ENCODE measurements at regions not wholly inside any gene's neighbourhood (a gene's known extent, or its start where the extent isn't known, plus 50 kb on each side); places are given as distances from the start of the nearest gene placed in this dataset.

DNA sequence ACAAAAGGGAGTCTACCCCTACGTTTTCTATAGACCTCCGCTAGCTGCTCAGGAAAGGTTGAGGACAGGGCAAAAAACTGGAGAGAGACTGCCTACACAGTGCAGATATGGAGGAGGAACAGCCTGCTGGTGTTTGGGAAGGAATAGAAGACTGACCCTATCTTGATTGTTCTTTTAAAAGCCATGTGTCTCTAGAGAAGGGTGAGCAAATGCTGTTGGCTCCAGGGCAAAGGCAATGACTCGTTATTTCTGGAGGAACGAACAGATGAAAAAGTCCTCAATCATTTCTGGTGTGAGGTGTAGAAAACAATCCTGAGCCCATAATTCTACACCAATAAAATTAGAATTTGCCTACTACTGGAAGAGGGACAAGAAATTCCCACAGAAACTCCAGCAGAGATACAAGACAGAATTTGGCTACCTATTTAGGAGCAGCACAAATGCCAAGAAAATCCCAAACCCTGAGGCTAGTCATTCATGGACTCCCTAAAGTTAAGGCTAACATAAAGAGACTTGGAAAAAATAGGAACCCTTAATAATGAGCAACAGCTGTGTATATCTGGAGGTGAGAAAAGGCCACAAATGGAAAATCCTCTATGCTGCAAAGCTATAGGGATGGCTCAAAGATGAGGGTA lies 1206.3 kb upstream of the CNTN5 start:
- no peak for DNase-seq

GRCh38 chr11:97815667-97816066 lies 1205.1 kb upstream of the CNTN5 start:
- no peak for DNase-seq

- no peak for DNase-seq
Measured at GRCh38 chr11:97832451-97832850, 1188.3 kb upstream of the CNTN5 start.

- no peak for DNase-seq
Measured at GRCh38 chr11:97833412-97833811, 1187.3 kb upstream of the CNTN5 start.

DNA sequence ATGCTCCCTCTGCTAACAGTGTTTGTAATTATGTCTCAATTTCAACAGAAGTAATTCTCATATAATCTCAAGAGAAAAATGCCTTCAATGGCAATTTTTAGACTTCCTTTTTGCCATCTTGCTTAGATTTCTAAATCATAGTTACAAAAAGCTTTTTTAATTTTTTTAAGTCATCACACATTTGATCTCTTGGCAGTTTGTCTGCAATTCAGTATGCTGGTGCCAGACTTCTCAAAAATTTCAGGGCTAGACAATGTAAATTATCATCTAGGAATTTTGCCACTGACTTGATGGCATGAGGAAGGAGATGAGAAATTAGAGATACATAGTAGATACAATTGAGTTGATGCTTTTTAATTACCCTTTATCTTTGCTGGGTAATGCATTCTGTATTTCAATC lies 1176.7 kb upstream of the CNTN5 start:
- DNase-seq, result no peak

- no peak for DNase-seq
Measured at GRCh38 chr11:97847730-97848129, 1173.0 kb upstream of the CNTN5 start.

DNA sequence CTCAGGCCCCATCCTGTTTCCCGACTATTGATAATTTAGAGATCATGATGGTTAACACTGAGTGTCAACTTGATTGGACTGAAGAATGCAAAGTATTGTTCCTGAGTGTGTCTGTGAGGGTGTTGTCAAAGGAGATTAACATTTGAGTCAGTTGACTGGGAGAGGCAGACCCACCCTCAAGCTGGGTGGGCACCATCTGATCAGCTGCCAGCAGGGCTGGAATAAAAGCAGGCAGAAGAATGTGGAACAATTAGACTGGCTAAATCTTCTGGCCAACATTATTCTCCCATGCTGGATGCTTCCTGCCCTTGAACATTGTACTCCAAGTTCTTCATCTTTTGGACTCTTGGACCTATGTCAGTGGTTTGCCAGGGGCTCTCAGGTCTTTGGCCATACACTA lies 1170.0 kb upstream of the CNTN5 start:
- no peak for DNase-seq

GRCh38 chr11:97854357-97854756 lies 1166.4 kb upstream of the CNTN5 start:
- no peak for DNase-seq

DNA sequence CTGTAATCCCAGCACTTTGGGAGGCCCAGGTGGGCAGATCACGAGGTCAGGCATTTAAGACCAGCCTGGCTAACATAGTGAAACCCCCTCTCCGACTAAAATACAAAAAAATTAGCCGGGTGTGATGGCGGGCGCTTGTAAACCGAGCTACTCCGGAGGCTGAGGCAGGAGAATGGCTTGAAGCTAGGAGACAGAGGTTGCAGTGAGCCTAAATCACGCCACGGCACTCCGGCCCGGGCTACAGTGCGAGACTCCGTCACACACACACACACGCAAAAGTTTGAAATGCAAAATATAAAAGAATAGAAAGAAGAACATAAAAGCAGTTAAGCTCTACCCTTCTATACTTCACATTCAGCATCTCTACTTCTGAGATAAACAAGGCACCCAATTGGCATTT lies 1165.9 kb upstream of the CNTN5 start:
- no peak for DNase-seq

GRCh38 chr11:97856666-97857065 lies 1164.1 kb upstream of the CNTN5 start:
- DNase-seq, result no peak

DNA sequence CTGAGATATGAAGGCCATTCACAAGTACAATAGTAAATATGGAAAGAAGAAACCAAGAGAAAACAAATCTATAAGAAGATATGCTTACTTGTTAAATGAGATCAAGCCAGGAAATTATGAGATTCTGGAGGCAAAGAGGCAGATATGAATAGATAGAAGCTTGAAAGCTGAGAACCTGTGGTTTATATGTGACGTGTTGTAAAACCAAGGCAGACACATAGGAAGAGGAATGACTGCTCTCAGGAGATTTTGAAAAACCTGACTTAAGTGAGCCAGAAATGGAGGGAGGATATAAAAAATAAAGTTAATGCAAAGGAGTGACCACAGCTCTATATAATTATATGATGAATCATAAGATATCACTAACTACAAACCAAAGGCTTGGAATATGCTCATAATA lies 1160.5 kb upstream of the CNTN5 start:
- no peak for DNase-seq

DNA sequence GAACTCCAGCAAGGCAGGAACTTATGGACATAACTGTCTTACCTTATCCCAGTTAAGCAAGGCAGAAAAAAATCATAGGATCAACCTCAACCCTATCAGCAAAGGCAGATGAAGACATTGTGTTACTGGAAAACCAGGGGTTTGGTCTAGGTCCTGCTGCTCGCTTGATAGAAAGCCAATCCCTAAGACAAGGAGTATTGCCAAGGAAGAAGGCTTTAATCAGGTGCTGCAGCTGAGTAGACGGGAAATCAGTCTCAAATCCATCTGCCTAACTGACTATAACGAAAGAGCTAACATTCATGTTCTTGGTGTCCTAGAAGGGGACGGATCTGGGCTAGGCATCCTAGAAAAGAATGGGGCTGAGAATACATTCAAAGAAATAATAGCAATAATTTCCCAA lies 1158.7 kb upstream of the CNTN5 start:
- no peak for DNase-seq

DNA sequence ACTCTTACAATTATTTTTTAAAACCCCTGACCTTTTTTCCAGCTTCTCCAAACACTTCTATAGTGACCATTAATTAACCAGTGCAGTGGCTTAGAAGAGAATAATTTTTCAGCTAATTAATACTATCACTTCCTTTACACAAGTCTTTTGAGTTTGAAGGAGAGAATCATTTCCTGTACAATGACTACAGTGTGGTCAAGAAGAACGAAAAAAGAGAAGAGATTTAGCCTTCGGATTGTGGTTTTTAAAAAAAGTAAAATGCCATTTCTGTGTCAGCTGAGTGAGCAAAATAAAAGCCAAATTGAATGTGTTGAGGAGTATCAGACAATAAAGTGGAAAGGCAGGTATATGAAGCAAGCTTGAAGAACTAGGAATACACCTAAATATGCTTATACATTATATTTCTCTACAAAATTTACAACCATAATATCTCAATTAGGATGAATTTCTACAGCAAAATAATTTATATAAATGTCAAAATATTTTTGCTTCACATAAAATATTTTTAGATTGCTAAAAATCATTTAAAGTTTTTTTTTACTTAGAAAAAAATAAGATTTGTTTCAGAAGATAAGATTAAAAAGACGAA lies 1155.2 kb upstream of the CNTN5 start:
- no peak for DNase-seq

GRCh38 chr11:97871816-97872215 lies 1148.9 kb upstream of the CNTN5 start:
- DNase-seq, result no peak

DNA sequence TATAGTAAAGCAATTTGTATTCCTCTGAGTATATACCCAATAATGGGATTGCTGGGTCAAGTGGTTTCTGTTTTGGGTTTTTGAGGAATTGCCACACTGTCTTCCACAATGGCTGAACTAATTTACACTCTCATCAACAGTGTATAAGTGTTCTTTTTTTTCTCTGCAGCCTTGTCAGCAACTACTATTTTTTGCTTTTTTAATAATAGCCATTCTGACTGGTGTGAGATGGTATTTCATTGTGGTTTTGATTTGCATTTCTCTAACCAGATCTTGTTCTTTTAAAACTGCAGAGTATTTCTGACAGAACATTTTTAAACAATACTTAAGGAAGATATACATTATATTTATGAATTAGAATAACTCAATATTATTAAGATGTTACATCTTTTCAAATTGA lies 1140.5 kb upstream of the CNTN5 start:
- DNase-seq, result no peak

- no peak for DNase-seq
Measured at GRCh38 chr11:97883086-97883485, 1137.7 kb upstream of the CNTN5 start.

- no peak for DNase-seq
Measured at GRCh38 chr11:97888641-97889040, 1132.1 kb upstream of the CNTN5 start.

DNA sequence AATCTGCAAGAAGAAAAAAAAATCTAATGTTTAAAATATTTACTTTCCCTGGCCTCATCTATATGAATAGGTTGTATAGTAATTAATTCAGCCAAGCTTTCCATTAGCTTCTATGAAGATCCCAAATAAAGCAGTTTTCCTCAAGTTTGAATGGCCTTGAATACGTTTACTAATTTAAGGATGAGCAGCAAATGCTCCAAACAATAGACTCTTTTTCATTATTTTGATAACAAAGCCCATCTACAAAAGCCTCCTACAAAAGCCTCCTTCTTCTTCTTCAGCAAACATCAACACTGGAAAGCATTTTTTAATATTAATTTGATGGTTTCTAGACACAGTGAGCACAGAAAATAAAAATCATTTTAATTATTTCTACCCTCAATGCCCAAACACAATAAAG lies 1130.3 kb upstream of the CNTN5 start:
- DNase-seq, result no peak

DNA sequence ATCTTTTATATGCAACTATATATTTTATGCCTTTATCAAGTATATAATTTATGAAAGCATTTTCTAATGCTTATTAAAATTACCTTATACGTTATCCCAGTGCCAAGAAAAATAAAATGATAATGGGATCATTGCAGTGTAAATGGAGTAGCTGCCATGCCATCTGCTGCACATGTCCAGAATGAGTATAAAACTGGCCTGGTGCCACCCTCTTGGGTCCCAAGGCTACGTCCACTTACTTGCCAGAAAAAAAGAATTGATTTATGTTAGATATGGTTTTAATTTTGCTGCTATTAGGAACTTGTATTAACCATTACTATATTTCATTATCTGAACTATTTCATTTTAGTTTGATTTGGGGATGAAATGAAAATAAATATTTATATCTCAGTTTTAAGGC lies 1127.1 kb upstream of the CNTN5 start:
- DNase-seq, result no peak

DNA sequence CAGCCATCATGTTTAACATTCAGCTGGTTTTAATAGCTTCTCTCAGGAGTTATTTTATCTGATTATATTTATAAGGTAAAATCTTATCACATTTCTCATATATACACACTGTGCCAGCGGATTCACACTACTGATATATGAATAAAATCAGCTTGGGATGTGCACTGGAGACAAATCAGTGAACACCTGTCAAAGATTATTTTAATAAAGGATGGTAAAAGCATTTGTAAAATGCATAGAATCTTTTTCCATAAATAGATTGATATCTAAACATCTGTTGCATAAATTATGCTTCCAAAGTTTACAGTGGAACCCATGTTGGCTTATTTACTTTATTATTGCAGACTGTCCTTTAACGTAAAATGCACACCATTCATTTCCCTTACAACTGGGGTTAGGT lies 1125.8 kb upstream of the CNTN5 start:
- no peak for DNase-seq

GRCh38 chr11:97895572-97895971 lies 1125.2 kb upstream of the CNTN5 start:
- no peak for DNase-seq

- DNase-seq, result no peak
Measured at GRCh38 chr11:97902828-97903227, 1117.9 kb upstream of the CNTN5 start.

DNA sequence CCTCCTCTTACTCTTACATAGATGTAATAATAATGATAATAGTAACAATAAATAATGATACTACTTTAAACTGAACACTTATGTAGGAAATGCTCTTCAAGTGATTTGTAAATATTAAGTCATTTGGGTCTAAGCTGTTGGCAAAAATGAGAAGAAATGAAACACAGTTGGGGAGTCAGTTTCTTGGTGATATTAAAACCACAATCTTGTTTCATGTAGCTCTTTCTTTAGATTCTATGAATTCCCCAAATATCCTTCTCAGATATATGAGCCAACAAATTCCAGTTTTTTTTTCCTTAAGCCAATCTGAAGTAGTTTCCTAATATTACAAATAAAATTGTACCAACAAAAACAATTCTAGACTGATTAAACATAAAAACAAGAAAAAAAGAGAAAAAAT lies 1115.6 kb upstream of the CNTN5 start:
- no peak for DNase-seq

- DNase-seq, result no peak
Measured at GRCh38 chr11:97905671-97906070, 1115.1 kb upstream of the CNTN5 start.

DNA sequence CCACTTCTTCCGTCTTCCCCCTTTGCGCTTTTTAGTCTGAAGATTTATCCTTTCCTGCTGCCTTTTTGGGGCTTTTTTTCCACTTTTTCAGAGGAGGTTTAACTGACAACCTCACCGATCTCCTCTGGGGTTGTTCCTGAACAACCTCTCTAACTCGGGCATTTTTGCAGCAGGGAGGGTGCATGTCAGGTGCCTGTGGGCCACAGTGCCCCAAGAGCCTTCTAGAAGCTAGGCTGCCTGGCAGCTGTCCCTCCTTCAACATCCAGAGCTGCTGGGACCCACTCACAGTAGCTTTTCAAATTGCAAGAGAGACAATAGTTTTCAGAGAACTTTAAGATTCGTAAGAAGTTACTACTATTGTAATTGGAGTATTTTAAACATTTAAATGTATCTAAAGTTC lies 1112.4 kb upstream of the CNTN5 start:
- no peak for DNase-seq

Measured in CD4-positive, alpha-beta T cell treated with Interleukin-4 for 4 hours (primary cell).